ENCODE measurements at regions not wholly inside any gene's neighbourhood (a gene's known extent, or its start where the extent isn't known, plus 50 kb on each side); places are given as distances from the start of the nearest gene placed in this dataset.

DNA sequence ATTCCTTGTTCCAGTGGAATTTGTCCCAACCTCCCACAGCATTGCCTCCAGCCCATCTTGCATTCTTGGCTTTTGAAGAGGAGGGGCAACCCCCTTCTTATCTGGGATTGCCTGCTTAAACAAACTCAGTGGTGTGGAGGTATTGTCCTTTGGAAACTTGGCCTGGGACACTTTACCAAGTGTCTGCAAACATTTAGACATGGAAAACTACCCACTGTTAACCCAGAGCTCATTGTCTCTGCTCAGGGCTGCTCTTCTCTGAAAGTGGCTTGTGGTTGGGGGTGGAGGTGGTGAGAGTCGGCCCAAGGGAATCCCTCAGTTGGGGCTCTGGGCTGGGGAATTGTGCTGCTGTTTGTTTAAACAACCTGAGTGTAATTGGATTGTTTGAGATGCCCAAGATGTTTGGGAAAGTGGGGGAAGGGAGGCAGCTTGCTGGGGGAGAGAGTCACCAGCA, 178.3 kb upstream of the GATA6 start:
- no peak overlapping the region for H3K4me3 ChIP-seq (replicated peaks; ENCODE audit: insufficient read depth, low read length)
- H3K27ac ChIP-seq (replicated peaks) = no peak overlapping the region
- DNase-seq (ENCODE audit: low read depth in 1 of 2, low spot score in 1 of 2) = no peak
- TF ChIP-seq POLR2AphosphoS5 (IDR thresholded peaks at IDR 0.05; ENCODE audit: low read depth) (no peak), SPI1 (IDR thresholded peaks at IDR 0.05; ENCODE audit: borderline replicate concordance, low read depth) (no peak)
- TF ChIP-seq, protein P1, sequence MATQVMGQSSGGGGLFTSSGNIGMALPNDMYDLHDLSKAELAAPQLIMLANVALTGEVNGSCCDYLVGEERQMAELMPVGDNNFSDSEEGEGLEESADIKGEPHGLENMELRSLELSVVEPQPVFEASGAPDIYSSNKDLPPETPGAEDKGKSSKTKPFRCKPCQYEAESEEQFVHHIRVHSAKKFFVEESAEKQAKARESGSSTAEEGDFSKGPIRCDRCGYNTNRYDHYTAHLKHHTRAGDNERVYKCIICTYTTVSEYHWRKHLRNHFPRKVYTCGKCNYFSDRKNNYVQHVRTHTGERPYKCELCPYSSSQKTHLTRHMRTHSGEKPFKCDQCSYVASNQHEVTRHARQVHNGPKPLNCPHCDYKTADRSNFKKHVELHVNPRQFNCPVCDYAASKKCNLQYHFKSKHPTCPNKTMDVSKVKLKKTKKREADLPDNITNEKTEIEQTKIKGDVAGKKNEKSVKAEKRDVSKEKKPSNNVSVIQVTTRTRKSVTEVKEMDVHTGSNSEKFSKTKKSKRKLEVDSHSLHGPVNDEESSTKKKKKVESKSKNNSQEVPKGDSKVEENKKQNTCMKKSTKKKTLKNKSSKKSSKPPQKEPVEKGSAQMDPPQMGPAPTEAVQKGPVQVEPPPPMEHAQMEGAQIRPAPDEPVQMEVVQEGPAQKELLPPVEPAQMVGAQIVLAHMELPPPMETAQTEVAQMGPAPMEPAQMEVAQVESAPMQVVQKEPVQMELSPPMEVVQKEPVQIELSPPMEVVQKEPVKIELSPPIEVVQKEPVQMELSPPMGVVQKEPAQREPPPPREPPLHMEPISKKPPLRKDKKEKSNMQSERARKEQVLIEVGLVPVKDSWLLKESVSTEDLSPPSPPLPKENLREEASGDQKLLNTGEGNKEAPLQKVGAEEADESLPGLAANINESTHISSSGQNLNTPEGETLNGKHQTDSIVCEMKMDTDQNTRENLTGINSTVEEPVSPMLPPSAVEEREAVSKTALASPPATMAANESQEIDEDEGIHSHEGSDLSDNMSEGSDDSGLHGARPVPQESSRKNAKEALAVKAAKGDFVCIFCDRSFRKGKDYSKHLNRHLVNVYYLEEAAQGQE (IDR thresholded peaks at IDR 0.05; ENCODE audit: insufficient replicate concordance, low read depth) = no peak
- TF ChIP-seq, protein P2, sequence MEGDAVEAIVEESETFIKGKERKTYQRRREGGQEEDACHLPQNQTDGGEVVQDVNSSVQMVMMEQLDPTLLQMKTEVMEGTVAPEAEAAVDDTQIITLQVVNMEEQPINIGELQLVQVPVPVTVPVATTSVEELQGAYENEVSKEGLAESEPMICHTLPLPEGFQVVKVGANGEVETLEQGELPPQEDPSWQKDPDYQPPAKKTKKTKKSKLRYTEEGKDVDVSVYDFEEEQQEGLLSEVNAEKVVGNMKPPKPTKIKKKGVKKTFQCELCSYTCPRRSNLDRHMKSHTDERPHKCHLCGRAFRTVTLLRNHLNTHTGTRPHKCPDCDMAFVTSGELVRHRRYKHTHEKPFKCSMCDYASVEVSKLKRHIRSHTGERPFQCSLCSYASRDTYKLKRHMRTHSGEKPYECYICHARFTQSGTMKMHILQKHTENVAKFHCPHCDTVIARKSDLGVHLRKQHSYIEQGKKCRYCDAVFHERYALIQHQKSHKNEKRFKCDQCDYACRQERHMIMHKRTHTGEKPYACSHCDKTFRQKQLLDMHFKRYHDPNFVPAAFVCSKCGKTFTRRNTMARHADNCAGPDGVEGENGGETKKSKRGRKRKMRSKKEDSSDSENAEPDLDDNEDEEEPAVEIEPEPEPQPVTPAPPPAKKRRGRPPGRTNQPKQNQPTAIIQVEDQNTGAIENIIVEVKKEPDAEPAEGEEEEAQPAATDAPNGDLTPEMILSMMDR (IDR thresholded peaks at IDR 0.05; ENCODE audit: insufficient read depth, low read length) = no peak
- peaks cover 7% of the 10 kb centered on the region for H3K27me3 ChIP-seq (ENCODE audit: insufficient read depth, poor library complexity, severe bottlenecking)

DNA sequence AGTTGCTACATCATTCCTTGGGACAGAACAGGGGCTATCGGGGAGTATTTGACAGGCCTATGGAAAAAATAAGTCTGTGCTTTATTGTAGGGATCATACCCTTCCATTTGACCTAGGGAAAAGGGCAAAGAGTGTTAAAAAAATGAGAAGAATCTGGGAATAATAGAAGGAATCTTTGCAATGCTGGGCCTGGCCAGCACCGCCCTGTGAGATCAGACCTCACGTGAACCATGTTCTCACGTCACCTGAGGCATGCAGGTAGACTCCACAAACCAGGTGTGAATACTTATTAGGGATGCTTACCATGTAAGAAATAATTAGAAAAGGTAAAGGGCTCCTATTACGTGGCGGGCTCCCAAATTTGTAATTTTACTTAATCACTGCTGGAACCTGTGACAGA, 177.5 kb upstream of the GATA6 start:
- H3K4me3 ChIP-seq (replicated peaks; ENCODE audit: insufficient read depth, low read length) = no peak overlapping the region
- TF ChIP-seq, protein P2 (IDR thresholded peaks at IDR 0.05; ENCODE audit: insufficient read depth, low read length) = no peak
- TF ChIP-seq, protein P1 (IDR thresholded peaks at IDR 0.05; ENCODE audit: insufficient replicate concordance, low read depth) = no peak
- TF ChIP-seq SPI1 (IDR thresholded peaks at IDR 0.05; ENCODE audit: borderline replicate concordance, low read depth) (no peak), POLR2AphosphoS5 (IDR thresholded peaks at IDR 0.05; ENCODE audit: low read depth) (no peak), GABPA (IDR thresholded peaks at IDR 0.05; ENCODE audit: low read depth) (no peak)
- DNase-seq (ENCODE audit: low read depth in 1 of 2, low spot score in 1 of 2) = no peak
- H3K27me3 ChIP-seq (ENCODE audit: insufficient read depth, poor library complexity, severe bottlenecking) = peaks cover 7% of the 10 kb centered on the region
- H3K27ac ChIP-seq (replicated peaks) = no peak overlapping the region

DNA sequence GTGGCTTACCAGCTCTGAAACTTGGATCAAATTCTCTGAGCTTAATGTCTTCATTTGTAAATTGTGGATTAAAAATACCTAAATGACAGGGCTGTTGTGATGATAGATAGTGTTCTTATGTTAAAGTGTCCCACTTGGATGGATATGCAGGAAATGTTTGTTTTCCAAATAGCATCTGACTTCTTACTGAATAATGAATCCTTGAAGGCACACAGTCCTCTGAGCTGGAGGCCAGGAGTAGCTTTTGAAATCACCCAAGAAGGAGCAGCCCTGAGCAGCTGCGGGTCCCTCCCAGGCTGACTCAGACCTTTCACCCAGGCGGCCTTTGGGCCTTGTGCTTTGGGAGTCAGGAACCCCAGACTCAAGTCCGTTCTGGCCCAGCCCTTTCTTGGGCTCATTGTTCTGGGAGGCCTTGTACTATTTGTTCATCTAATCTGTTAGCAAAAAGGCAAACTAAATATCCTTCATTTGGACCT, 173.0 kb upstream of the GATA6 start:
- no peak for DNase-seq (ENCODE audit: low read depth in 1 of 2, low spot score in 1 of 2)
- no peak overlapping the region for H3K4me3 ChIP-seq (replicated peaks; ENCODE audit: insufficient read depth, low read length)
- H3K27me3 ChIP-seq (ENCODE audit: insufficient read depth, poor library complexity, severe bottlenecking) = peaks cover 2% of the 10 kb centered on the region
- no peak overlapping the region for H3K27ac ChIP-seq (replicated peaks)
- TF ChIP-seq, protein P1 (IDR thresholded peaks at IDR 0.05; ENCODE audit: insufficient replicate concordance, low read depth) = no peak
- TF ChIP-seq, protein P2 (IDR thresholded peaks at IDR 0.05; ENCODE audit: insufficient read depth, low read length) = no peak

Measured in HL-60 (cell line).